ENCODE measurements at regions not wholly inside any gene's neighbourhood (a gene's known extent, or its start where the extent isn't known, plus 50 kb on each side); places are given as distances from the start of the nearest gene placed in this dataset.

- TF ChIP-seq POLR2A (IDR thresholded peaks at IDR 0.05) (no peak), CTCF (IDR thresholded peaks at IDR 0.05) (no peak)
Measured at GRCh38 chr15:72859757-72860145, 76.2 kb upstream of the ADPGK start.

All from right lobe of liver (tissue), 4 donors.